Uterus (tissue), 3 donors: ENCODE measurements at regions not wholly inside any gene's neighbourhood (a gene's known extent, or its start where the extent isn't known, plus 50 kb on each side); places are given as distances from the start of the nearest gene placed in this dataset.

Source experiments
- DNase-seq, 2 donors: peaks; one replicate each; pipeline ENCODE4 v3.0.0-alpha.2; 2019 to 2020
- H3K27ac ChIP-seq, 2 donors: fragments of 200-600 bp; sonication (generic); 1 replicate in 1 of 2; 2 replicates in 1 of 2; pipeline ENCODE4 v1.5.1; 2016 to 2018
- H3K27me3 ChIP-seq, 2 donors: fragments of 200-600 bp; sonication (generic); one replicate each; pipeline ENCODE4 v1.5.1; 2018 to 2019; ENCODE audit warnings: control low read depth in 1 of 2
- H3K36me3 ChIP-seq, 2 donors: fragments of 200-600 bp; sonication (generic); one replicate each; pipeline ENCODE4 v1.5.1; 2019; ENCODE audit warnings: control low read depth in 1 of 2
- H3K4me1 ChIP-seq, 2 donors: fragments of 200-600 bp; sonication (generic); one replicate each; pipeline ENCODE4 v1.5.1; 2018 to 2019; ENCODE audit warnings: control low read depth in 1 of 2
- H3K4me3 ChIP-seq, 2 donors: fragments of 200-600 bp; sonication (generic); 1 replicate in 1 of 2; 2 replicates in 1 of 2; pipeline ENCODE4 v1.5.1; 2018 to 2019; ENCODE audit warnings: mild to moderate bottlenecking in 1 of 2
- H3K9me3 ChIP-seq, 2 donors: fragments of 200-600 bp; sonication (generic); one replicate each; pipeline ENCODE4 v1.5.1; 2019; ENCODE audit warnings: control low read depth in 1 of 2
- CTCF ChIP-seq, 4 experiments: fragments of 200-600 bp in 2 of 4; fragments of 450-650 bp in 2 of 4; sonication (generic) in 2 of 4; IDR thresholded peaks; one replicate each; pipeline ENCODE4 v1.5.1; 2016 to 2019; ENCODE audit warnings: antibody characterized with exemption in 4 of 4, mild to moderate bottlenecking in 2 of 4, moderate library complexity in 1 of 4
- POLR2A ChIP-seq, 2 donors: fragments of 450-650 bp; IDR thresholded peaks; one replicate each; pipeline ENCODE4 v1.6.1; 2016; ENCODE audit warnings: antibody characterized with exemption in 2 of 2, mild to moderate bottlenecking in 1 of 2, moderate library complexity in 1 of 2
- intact Hi-C: fragments of 100-400 bp; cut with DNase I; formaldehyde crosslinking; loops from one replicate; pipeline ENCODE4 v1.15.1; 2023; ENCODE audit warnings: low total_unique reads
- donor health status: DM: yes; HTN: yes; CAD: no.

- H3K9me3 ChIP-seq, result no peaks in the 10 kb centered on the region
- intact Hi-C loops, result no loop called here
- H3K4me3 ChIP-seq, result peak overlapping the region; percentile 7 to 17
- no peaks in the 10 kb centered on the region for H3K27me3 ChIP-seq
- no peaks in the 10 kb centered on the region for H3K36me3 ChIP-seq
- no peak for DNase-seq
- no peak for TF ChIP-seq POLR2A (IDR thresholded peaks at IDR 0.05)
- no peak for TF ChIP-seq CTCF (IDR thresholded peaks at IDR 0.05)
- H3K4me1 ChIP-seq, result no peaks in the 10 kb centered on the region
- peak overlapping the region; percentile 71 to 80 for H3K27ac ChIP-seq
These were observed 170.5 kb upstream of the TGFBR2 start for GRCh38 chr3:30435861-30436331.

- no peaks in the 10 kb centered on the region for H3K4me1 ChIP-seq
- TF ChIP-seq CTCF (IDR thresholded peaks at IDR 0.05) (peak in 1 of 4 experiments; percentile 16), POLR2A (IDR thresholded peaks at IDR 0.05) (no peak)
- H3K36me3 ChIP-seq, result no peaks in the 10 kb centered on the region
- no peaks in the 10 kb centered on the region for H3K27me3 ChIP-seq
- DNase-seq, result peak; percentile 44 to 52
- peak overlapping the region; percentile 71 to 80 for H3K27ac ChIP-seq
- no peak overlapping the region for H3K4me3 ChIP-seq
- no peaks in the 10 kb centered on the region for H3K9me3 ChIP-seq
- intact Hi-C loops, result no loop called here
These were observed 169.2 kb upstream of the TGFBR2 start for GRCh38 chr3:30437171-30437601.

- no peaks in the 10 kb centered on the region for H3K4me1 ChIP-seq
- intact Hi-C loops, result no loop called here
These were observed 168.3 kb upstream of the TGFBR2 start for GRCh38 chr3:30438126-30438525.

GRCh38 chr3:30439451-30440053 is 166.8 kb upstream of the TGFBR2 start:
- H3K9me3 ChIP-seq, result no peaks in the 10 kb centered on the region
- no peaks in the 10 kb centered on the region for H3K36me3 ChIP-seq
- peak overlapping the region; percentile 11 to 80 for H3K27ac ChIP-seq
- no peak overlapping the region for H3K4me3 ChIP-seq
- no peaks in the 10 kb centered on the region for H3K4me1 ChIP-seq
- H3K27me3 ChIP-seq, result no peaks in the 10 kb centered on the region
- TF ChIP-seq POLR2A (IDR thresholded peaks at IDR 0.05) (no peak), CTCF (IDR thresholded peaks at IDR 0.05) (no peak)
- DNase-seq, result no peak
- intact Hi-C loops, result no loop called here

More at GRCh38 chr3:30438126-30438525, 168.3 kb upstream of the TGFBR2 start:
- H3K27me3 ChIP-seq, result no peaks in the 10 kb centered on the region
- TF ChIP-seq POLR2A (IDR thresholded peaks at IDR 0.05) (no peak), CTCF (IDR thresholded peaks at IDR 0.05) (no peak)
- peak overlapping the region; percentile 71 to 80 for H3K27ac ChIP-seq
- H3K36me3 ChIP-seq, result no peaks in the 10 kb centered on the region
- no peak for DNase-seq
- no peaks in the 10 kb centered on the region for H3K9me3 ChIP-seq
- no peak overlapping the region for H3K4me3 ChIP-seq

- no peaks in the 10 kb centered on the region for H3K4me1 ChIP-seq
- H3K27ac ChIP-seq, result peak overlapping the region; percentile 61 to 80
- H3K9me3 ChIP-seq, result no peaks in the 10 kb centered on the region
- no peaks in the 10 kb centered on the region for H3K36me3 ChIP-seq
- no peaks in the 10 kb centered on the region for H3K27me3 ChIP-seq
- H3K4me3 ChIP-seq, result no peak overlapping the region
- TF ChIP-seq POLR2A (IDR thresholded peaks at IDR 0.05) (no peak), CTCF (IDR thresholded peaks at IDR 0.05) (no peak)
- DNase-seq, result no peak
- intact Hi-C loops, result no loop called here
These were observed 166.2 kb upstream of the TGFBR2 start for GRCh38 chr3:30440147-30440604.
